B cell (primary cell): ENCODE measurements at regions not wholly inside any gene's neighbourhood (a gene's known extent, or its start where the extent isn't known, plus 50 kb on each side); places are given as distances from the start of the nearest gene placed in this dataset.

Experiments
- CTCF ChIP-seq: fragments of 200-600 bp; IDR thresholded peaks from one replicate; pipeline ENCODE4 v1.8.0; 2022; ENCODE audit warnings: antibody characterized with exemption, mild to moderate bottlenecking
- EZH2 ChIP-seq: IDR thresholded peaks from 2 replicates; pipeline ENCODE4 v1.6.1; 2012; ENCODE audit warnings: borderline replicate concordance, low read depth, mild to moderate bottlenecking, moderate library complexity, low read length; ENCODE audit not compliant: insufficient read depth, poor library complexity, severe bottlenecking

GRCh38 chr2:181152226-181152625 lies 171.8 kb downstream of the UBE2E3 start:
- TF ChIP-seq CTCF, result no peak
- no peak for TF ChIP-seq EZH2
